GM21447 (cell line): ENCODE measurements at regions not wholly inside any gene's neighbourhood (a gene's known extent, or its start where the extent isn't known, plus 50 kb on each side); places are given as distances from the start of the nearest gene placed in this dataset.

Experiments used
- ATAC-seq: cut with Tn5 transposase; IDR thresholded peaks from one replicate; pipeline ENCODE4 v1.9.1; 2021; ENCODE audit not compliant: unreplicated experiment

DNA sequence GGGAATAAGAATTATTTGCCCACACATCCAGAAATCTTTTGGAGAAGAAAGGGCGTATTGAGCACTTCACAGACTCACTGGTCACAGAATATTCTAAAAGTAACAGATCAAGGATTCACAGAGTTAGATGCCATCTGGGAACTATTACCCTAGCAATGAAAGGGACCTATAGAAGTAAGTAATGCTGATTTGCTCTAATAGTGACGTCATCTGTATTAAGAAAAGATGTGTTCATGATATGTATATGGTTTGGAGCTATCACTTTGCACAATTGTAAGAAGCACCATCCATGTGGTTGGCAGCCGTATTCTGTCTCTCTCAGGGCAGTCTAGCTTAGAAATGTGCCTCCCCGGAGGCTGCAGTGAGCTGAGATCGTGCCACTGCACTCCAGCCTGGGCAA is 52.8 kb upstream of the SV2C start:
- no peak for ATAC-seq

DNA sequence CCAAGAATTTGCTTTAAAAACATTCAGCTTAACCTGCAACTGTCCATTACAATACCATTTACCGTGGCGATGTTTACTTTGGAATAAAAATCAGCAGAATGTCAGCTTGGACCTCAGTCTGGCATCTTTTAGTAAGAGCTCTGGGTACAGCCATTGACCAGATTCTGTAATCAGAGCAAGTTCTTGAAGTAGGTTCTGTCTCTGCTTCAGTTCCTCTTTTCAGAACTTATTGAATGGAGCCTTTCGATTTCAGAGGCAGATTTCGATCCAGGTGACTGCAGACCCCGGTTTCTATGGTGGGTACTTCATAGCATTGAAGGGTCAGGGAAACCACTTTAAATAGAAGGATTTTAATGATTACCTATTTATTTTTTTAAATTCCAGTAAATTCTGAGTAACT is 53.4 kb upstream of the SV2C start:
- ATAC-seq: no peak

DNA sequence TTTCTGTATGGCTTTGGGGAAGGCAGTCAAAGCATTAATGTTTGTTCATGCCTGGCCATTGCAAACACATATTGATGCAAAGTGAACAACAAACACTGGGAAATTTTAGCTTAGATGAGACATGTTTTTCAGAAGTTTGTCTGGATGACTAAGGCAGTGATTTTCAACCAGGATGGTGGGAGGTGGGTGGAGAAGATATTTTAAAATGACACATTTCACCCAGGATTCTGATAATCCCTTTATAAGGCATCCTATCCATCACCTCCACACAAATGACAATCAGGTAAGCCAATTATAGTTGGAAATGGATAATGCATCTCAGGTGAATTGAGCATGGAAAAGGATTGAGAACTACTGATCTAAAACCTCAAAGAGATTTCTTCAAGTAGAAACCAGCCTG is 57.4 kb upstream of the SV2C start:
- no peak for ATAC-seq

DNA sequence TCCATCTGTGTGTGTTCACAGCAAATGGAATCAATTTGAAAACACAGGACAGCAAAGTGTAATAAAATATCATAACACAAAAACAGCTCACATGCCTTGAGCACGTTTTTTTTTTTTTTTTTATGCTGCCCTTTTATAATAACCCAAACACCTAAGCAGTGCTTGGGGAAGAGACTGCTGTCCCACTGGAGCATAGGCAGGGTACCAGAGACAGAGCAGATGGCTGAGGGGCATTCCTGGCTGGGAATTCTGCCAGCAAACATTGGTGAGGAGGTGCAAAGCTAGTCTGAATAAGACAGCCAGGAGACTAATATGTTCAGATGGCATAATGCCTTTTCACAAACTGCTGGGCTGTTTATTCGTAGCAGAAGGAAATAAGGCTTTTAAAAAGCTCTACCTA is 58.1 kb upstream of the SV2C start:
- no peak for ATAC-seq

DNA sequence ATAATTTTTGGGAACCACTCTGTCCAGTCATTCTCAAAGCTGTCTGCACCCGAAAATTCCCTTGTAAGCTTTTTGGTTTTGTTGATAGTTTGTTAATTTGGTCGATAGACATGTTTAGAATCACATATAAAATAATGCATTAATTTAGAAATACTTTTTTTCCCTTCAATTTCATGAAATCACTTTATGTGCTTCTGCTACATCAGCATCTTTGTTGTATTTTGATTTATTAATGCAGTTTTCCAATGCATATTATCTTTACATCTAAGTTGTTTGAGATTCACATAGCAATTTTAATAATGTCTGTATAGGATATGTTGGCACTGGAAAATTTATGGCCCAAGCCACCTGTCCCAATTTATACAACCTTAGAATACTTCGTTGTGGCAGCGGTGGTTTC is 60.6 kb upstream of the SV2C start:
- ATAC-seq: no peak

DNA sequence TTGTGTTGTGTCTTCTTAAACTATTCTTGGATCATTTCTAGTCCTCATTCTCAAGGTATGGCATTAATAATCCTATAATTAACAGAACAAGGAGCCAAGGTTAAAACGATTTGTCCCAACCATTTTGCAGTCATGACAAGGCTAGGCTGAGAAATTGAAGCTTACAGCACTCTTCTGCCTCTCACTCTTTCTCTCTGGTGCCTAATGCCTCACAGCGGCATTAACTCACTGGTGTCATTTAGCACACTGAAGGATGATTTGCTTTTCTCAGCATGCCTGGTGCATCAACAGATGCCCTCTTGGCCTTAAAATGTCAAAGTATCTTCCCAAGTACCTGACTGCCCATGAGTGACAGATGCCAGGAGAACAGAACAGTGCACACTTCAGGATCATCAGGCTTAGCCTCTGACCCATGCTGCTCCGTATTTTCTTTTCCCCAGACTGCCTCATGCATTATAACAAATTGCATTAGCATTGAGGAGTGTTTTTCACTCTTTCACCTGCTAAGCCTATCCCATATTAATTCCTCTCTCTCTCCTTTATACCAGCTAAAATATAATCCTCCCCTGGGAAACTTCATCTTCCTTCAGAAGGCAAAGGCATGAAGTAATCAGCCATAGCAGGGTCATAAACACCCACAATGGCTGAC is 61.1 kb upstream of the SV2C start:
- ATAC-seq: no peak

DNA sequence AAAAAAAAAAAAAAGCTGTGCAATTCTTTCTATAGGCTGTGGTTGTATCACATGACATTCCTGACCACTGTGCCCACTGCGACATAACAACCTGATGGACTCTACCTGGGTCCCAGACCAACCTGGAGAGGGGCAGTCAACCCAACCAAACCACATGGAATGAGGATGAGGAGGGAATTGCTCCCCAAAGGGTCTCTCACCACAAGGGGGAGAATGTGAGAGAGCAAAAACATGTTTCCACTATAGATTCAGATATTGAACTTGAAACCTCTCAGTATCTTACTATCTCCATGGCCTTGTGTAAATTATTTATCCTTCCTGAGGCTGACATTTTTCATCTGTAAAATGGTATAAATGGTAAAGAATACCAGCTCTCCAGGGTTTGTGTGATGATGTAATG is 66.9 kb upstream of the SV2C start:
- no peak for ATAC-seq

DNA sequence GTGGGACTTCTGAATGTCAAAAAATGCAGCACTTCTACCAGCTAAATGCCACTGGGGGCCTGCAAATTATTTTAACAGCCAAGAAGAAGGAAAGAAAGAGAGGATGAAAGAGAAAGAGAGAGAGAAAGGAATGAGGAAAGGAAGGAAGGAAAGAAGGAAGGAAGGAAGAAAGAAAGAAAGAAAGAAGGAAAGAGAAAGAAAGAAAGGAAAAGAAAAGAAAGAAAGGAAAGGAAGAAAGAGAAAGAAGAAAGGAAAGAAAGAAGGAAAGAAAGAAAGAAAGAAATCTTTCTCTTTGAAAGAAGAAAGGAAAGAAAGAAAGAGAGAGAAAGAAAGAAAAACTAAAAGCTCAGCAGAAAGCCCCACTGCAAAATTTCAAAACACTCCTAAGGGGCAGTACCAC is 69.2 kb upstream of the SV2C start:
- no peak for ATAC-seq

DNA sequence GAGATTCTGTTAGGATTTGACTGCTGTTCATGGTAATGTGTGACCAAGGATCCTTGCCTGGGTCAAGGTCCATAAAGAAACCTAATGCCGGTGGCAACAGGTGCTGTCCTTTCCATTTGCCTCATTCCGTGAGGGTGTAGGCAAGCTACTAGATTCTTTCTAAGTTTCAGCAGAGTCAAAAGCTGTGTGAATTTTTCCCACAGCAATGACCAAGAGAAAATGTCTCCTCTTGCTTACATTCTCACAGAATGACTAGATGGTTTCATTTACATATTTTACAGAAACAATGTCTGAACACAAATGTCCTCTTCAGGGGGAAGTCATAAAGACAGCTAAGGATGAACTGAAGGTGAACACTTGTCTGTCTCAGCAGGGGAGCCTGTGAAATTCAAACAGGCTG is 75.3 kb upstream of the SV2C start:
- ATAC-seq: no peak

DNA sequence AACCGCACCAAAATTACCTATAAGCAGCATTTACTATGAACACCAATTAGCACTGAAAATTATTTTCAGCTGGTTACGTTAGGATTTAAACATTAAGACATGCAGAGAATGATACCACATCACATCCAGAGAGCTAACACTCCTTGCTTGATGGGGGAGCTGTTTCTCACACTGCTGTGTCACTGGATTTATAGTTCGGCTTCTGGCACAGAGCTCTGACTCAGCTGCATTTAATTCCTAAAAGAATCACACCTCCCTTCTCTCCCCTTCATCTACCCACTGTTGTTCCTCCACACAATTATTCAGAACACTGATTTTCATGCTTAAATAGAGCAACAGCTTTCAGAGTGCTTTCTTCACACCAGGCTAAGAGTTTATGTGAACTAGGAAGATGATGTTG is 82.6 kb upstream of the SV2C start:
- ATAC-seq: no peak

DNA sequence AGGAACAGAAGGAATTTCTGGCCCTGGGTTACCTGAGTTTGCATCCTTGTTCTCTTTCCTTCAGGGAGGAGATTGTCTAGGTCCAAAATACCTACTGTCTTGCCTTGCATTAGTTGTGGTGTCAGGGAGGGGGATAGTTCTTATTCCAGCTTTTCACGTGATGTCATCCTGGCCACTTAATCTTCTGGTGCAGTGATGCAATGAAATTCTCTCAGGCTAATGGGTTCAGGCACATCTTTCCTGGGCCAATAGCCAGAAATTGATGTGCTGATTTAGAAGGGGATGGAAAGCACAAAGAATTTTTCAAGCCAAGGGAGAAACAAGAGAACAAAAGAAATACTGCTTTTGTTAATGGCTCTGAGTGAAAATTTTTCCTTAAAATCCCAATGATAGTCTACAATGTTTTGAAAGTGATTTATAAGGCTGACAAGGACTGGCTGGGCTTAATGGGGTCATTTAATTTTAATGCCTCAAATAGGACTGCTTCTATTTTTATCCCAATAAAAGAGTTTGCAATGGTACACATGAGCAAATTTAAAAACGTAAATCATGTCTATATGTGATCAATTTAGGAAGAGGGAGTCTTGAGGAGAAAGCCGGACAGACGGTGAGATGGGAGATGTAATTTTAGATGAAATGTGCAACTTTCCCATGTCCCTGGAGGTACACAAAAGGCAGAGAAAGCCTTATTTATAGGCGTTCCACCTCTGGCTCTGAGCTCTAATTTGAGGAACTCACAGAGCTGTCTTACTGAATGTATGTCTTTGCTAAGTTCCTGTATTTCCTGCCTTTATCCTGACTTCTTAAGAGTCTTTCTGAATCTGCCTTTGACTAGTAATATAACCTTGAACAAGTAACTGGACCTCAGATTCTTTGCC is 89.3 kb upstream of the SV2C start:
- no peak for ATAC-seq

DNA sequence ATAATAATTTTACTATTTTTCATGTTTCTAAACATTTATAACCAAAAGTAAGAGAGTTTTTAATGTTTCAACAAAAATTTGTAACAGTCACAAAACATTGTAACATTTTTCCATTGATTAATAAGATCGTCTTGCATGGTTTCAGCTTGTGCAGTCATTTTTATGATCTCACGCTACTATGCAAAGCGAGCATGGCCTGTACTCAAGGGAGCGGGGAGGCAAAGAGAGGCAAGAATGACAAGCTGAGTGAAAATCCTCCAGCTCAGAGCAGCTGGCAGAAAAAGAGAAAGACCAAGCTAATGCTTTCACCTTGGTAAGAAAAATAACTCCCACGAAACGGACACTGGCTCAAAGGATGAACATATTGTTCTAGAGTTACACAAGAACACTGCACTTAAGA is 90.0 kb upstream of the SV2C start:
- ATAC-seq: no peak

DNA sequence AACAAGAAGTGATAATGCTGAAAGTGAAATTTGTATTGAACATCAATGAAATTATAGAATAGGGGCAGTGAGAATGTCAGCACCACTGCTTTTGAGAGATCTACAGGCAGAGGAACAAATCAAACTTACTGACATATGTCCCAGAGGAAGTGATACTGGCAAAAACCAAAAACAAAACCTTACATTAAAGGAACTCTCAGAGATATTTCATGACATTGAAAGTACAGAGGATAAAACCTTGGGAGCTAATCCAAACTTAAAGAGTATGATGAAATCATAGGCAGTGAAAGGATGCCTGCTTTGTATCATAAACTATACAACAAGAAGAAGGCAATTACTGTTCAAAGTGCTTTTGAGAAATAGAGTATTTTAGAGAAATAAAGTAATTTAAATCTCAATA is 90.4 kb upstream of the SV2C start:
- ATAC-seq: no peak

DNA sequence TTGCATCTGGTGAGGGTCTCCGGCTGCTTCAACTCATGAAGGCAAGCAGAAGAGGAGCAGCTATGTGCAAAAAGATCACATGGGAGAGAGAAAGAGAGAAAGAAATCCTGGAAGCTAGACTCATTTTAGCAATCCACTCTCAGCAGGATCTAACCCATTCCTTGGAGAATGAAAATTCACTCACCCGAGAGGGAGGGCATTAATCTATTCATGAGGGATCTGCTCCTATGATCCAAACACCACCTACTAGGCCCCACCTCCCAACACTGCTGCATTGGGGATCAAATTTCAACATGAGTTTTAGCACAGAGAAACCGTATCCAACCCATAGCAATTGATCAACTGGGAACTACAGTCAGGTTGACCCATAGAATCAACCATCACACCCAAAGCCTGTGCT is 98.1 kb upstream of the SV2C start:
- no peak for ATAC-seq

DNA sequence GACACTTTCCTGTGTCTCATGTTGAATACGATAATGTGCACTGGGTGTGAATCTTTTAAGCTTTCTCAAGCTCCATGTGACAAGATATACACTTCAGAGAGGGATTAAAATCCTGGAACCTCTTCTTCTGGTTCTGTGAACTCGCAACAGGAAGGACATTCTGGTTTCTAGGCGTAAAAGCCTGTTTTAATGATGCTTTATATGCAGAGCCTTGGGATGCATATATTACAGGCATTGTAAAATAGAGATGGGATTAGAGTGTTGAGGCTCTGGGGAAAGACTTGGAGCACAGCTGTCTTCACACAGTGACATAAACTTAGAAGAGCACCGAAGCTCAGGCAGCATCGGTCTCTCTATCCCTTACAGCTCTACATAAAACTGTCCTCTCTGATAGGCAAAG is 107.7 kb upstream of the SV2C start:
- ATAC-seq: no peak

DNA sequence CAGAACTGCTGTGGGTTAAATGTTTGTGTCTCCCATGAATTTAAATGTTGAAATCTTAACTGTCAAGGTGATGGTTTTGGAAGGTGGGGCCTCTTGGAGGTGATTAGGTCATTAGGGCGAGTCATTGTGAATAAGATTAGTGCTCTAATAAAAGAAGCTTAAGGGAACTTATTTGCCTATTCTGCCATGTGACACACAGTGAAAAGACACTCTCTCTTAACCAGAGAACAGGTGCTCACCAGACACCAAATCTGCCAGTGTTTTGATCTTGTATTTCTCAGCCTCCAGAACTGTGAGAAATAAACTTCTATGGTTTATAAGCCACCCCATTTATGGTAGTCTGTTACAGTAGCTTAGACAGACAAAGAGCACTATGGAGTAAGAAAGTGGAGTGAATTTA is 117.9 kb upstream of the SV2C start:
- ATAC-seq: no peak

DNA sequence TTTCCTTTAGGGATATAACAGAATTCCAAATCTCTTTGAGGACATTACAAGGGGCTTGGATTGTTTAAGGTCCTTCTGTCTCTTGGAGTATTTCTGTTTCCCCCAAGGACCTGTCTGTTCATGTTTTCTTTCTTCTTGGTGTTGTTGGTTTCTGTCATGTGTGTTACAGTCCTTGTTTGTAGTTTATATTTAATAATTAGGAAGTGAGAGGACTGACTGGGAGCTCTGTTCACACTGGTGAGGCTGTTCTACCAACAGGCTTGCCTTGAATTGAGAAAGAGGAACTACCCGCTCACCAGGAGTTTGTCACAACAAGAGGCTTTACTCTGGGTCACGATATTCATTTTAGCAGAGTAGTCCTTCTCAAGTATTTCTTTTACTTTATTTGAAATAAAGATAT is 119.2 kb upstream of the SV2C start:
- no peak for ATAC-seq

DNA sequence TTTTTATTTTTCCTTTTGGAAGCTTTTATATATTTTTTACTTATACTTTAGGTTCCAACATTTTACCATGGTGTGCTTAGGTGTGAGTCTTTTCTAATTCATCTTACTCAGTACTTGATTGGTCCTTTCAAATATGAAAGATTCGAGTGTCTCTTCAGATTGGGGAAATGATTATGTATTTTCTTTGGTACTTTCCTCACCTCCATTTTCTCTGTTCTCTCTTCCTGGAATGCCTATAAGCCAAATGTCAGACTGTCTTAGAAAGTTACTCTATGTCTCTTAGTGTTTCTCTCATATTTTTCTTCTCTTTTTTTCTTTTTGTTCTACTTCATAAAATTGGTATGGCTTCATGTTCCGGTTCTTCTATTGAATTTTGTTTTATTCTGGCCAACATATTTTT is 119.6 kb upstream of the SV2C start:
- ATAC-seq: no peak

DNA sequence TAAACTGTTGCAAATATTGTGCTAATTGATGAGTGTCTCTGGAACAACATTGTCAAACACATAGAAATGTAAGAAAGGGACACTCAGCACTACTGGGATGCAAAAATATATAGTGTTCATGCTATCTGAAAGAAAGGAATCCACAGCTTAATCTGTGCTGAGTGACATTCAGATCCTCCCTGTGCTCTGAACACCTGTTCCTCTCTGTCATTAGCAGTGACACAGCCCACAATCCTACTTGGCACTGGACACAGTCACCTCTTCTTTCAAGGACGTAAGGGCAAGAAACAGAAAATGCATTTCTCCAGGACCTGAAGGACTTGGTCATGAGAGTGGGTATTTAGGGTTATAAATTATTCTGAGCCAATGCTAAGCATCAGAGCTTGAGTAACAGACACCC is 121.4 kb upstream of the SV2C start:
- ATAC-seq: no peak

DNA sequence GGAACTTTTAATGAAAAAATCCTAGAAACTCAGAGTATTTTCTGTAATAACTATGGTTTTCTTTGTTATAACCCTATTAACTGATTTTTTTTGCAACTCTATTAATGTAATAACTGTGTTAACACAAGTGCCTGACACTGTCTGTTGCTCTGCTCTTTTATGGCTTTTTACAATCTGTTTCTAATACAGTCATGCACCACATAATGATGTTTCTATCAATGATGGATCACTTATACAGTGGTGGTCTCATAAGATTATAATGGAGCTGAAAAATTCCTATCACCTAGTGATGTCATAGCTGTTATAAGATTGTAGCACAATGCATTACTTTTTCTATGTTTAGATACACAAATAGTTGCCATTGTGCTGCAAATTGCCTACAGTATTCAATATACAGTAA is 123.1 kb upstream of the SV2C start:
- no peak for ATAC-seq

DNA sequence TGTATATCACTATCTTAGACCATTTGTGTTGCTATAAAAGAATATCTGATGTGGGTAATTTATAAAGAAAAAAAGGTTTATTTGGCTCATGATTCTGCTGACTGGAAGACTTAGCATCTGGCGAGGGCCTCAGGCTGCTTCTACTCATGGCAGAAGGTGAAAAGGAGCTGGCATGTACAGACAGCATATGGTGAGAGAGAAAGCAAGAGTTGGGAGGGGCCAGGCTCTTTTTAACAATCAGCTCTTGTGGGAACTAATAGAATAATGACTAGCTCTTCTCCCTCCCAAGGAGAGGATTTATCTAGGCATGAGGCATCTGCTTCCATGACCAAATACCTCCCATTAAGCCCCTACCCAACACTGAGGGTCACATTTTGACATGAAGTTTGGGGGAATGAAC is 130.2 kb upstream of the SV2C start:
- no peak for ATAC-seq

DNA sequence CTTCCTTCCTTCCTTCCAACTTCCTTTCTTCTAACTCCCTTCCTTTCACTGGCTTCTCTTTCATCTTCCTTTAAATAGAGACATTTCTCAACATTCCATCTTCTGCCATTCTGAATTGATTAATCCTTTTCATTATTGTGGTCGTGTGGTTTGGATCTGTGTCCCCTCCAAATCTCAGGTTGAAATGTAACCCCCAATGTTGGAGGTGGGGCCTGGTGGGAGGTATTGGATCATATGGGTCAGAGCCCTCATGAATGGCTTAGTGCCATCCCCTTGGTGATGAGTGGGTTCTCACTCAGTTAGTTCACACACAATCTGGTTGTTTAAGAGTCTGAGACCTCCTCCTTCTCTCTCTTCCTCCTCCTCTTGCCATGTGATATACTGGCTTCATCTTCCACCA is 130.9 kb upstream of the SV2C start:
- no peak for ATAC-seq

DNA sequence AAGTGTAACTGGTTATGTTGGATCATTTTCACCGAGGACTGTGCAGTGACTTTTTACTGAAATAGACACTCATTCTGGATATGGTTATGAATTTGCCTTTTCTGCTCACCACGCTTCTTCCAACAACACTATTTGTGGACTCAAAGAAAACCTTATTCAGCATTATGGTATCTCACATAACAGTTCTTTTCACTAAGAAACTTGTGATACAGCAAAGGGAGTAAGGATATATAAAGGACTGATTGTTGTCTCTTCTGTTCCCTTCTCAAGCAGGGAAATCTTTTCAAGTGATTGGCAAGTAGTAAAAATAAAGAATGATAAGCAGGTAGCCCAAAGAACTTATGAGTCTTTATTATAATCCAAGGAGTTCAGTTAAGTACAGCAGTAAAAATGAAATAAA is 131.5 kb upstream of the SV2C start:
- no peak for ATAC-seq
